DMS153 treated with DMSO at 0.1 percent for 48 hours (cell line): ENCODE measurements at regions not wholly inside any gene's neighbourhood (a gene's known extent, or its start where the extent isn't known, plus 50 kb on each side); places are given as distances from the start of the nearest gene placed in this dataset.

ENCODE experiments used
- DNase-seq: peaks from one replicate; lab custom pipeline; 2025; ENCODE audit not compliant: unreplicated experiment; lab: John Stamatoyannopoulos, UW

- DNase-seq, result no peak
Measured at GRCh38 chr10:10207538-10207937, 810.1 kb upstream of the CELF2 start.

GRCh38 chr10:10208196-10208595 is 809.5 kb upstream of the CELF2 start:
- DNase-seq, result no peak

GRCh38 chr10:10209167-10209566 is 808.5 kb upstream of the CELF2 start:
- no peak for DNase-seq

GRCh38 chr10:10211409-10211808 is 806.3 kb upstream of the CELF2 start:
- no peak for DNase-seq

GRCh38 chr10:10213237-10213636 is 804.4 kb upstream of the CELF2 start:
- DNase-seq, result no peak

- DNase-seq, result no peak
Measured at GRCh38 chr10:10222304-10222841, 795.3 kb upstream of the CELF2 start.

GRCh38 chr10:10223131-10223530 is 794.5 kb upstream of the CELF2 start:
- no peak for DNase-seq

- no peak for DNase-seq
Measured at GRCh38 chr10:10225136-10225676, 792.5 kb upstream of the CELF2 start.

- DNase-seq, result no peak
Measured at GRCh38 chr10:10233229-10233628, 784.4 kb upstream of the CELF2 start.

- no peak for DNase-seq
Measured at GRCh38 chr10:10235003-10235402, 782.7 kb upstream of the CELF2 start.

GRCh38 chr10:10247585-10247984 is 770.1 kb upstream of the CELF2 start:
- no peak for DNase-seq

GRCh38 chr10:10256860-10257259 is 760.8 kb upstream of the CELF2 start:
- DNase-seq, result no peak

GRCh38 chr10:10259013-10259412 is 758.7 kb upstream of the CELF2 start:
- DNase-seq, result no peak

- DNase-seq, result no peak
Measured at GRCh38 chr10:10270126-10271050, 747.3 kb upstream of the CELF2 start.

- DNase-seq, result no peak
Measured at GRCh38 chr10:10271639-10272192, 746.0 kb upstream of the CELF2 start.

GRCh38 chr10:10273661-10274060 is 744.0 kb upstream of the CELF2 start:
- DNase-seq, result no peak

GRCh38 chr10:10279906-10280305 is 737.8 kb upstream of the CELF2 start:
- no peak for DNase-seq

GRCh38 chr10:10292501-10292900 is 725.2 kb upstream of the CELF2 start:
- DNase-seq, result no peak

- DNase-seq, result no peak
Measured at GRCh38 chr10:10293041-10293440, 724.6 kb upstream of the CELF2 start.

GRCh38 chr10:10293481-10293951 is 724.2 kb upstream of the CELF2 start:
- DNase-seq, result no peak

GRCh38 chr10:10294184-10294880 is 723.3 kb upstream of the CELF2 start:
- no peak for DNase-seq
